ENCODE measurements at regions not wholly inside any gene's neighbourhood (a gene's known extent, or its start where the extent isn't known, plus 50 kb on each side); places are given as distances from the start of the nearest gene placed in this dataset.

DNA sequence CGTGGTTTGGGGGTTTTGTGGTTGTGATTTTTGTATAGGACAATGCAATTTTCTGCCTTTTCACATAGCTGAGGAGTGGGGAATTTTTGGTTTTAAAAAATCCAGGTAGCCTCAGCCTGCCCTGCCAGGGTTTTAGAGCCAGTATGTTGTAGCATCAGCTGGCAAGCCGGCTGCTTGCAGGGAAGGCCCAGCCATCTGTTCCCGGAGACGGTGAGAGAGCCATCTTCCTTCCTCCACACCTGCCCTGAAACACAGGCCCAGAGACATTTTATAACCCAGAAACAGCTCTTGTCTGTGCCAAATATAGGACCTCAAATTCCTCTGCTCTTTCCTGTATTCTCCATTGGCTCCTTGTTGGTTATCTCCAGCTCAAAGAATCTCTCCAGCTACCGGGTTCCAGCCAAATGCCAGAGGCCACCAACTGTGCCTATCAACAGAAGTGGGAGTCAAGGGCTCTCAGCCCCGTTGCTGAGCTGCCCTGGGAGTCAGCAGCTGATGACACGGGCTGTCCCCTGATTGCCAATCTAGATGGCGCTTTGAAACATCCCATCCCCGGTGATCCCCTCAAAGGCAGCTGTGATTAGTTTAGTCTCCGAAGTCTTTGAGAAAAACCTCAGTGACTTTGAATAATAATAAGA, 595.2 kb downstream of the MID1IP1 start:
- intact Hi-C loops (cut with DNase I) = no loop called here
- Histone ChIP-seq H3K27me3 (no peaks in the 10 kb centered on the region), H3K9me3 (no peaks in the 10 kb centered on the region), H3K36me3 (no peaks in the 10 kb centered on the region), H3K4me3 (no peak overlapping the region), H3K27ac (no peak overlapping the region), H3K4me1 (peaks cover 0 to 7% (median 0%) of the 10 kb centered on the region in 3 donors)
- DNase-seq = no peak
- 77% methylated on average over 5 to 10 of the region's 10 CpGs for WGBS, 2 donors
- TF ChIP-seq POLR2A (IDR thresholded peaks at IDR 0.05) = no peak
- TF ChIP-seq, protein P1, sequence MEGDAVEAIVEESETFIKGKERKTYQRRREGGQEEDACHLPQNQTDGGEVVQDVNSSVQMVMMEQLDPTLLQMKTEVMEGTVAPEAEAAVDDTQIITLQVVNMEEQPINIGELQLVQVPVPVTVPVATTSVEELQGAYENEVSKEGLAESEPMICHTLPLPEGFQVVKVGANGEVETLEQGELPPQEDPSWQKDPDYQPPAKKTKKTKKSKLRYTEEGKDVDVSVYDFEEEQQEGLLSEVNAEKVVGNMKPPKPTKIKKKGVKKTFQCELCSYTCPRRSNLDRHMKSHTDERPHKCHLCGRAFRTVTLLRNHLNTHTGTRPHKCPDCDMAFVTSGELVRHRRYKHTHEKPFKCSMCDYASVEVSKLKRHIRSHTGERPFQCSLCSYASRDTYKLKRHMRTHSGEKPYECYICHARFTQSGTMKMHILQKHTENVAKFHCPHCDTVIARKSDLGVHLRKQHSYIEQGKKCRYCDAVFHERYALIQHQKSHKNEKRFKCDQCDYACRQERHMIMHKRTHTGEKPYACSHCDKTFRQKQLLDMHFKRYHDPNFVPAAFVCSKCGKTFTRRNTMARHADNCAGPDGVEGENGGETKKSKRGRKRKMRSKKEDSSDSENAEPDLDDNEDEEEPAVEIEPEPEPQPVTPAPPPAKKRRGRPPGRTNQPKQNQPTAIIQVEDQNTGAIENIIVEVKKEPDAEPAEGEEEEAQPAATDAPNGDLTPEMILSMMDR (IDR thresholded peaks at IDR 0.05) = no peak

DNA sequence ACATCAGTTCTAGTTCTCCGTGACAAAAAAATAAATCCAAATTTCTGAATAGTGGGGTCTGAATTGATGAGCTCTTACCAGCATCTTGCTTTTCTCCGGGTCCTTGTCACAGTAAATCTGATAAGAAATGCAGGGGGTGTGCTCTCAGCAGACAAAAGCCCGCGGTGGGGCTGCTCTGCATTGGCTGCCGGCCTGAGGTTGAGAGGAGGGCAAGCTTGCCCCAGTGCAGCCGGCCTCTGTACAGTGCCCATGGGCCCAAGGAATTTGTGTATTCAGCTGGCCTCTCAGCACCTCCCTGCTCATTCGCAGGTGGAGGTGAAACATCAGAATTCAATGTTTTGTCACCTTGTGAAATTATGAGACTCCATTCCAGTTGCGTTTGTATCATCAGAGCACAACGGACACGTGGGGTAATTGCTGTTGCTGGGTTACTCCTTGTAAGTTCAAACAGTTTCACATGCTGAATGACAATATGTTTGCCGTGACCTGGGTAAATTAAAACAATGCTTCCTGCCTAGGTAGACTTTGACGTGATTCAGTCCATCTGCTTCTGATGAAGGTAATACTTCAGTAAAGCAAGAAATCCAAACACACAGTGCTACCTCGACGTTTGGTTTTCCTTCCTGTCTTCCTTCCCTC, 596.4 kb downstream of the MID1IP1 start:
- no peak overlapping the region for H3K4me3 ChIP-seq
- DNase-seq = no peak
- WGBS, 2 donors = 66 to 81% methylated on average over 11 to 13 of the region's 14 CpGs
- no peak overlapping the region for H3K27ac ChIP-seq
- no peak for TF ChIP-seq POLR2A (IDR thresholded peaks at IDR 0.05)
- TF ChIP-seq, protein P1 (IDR thresholded peaks at IDR 0.05) = no peak
- H3K36me3 ChIP-seq = no peaks in the 10 kb centered on the region
- H3K27me3 ChIP-seq = no peaks in the 10 kb centered on the region
- H3K9me3 ChIP-seq = no peaks in the 10 kb centered on the region
- H3K4me1 ChIP-seq = peaks cover 0 to 7% (median 0%) of the 10 kb centered on the region in 3 donors
- intact Hi-C loops (cut with DNase I) = no loop called here

DNA sequence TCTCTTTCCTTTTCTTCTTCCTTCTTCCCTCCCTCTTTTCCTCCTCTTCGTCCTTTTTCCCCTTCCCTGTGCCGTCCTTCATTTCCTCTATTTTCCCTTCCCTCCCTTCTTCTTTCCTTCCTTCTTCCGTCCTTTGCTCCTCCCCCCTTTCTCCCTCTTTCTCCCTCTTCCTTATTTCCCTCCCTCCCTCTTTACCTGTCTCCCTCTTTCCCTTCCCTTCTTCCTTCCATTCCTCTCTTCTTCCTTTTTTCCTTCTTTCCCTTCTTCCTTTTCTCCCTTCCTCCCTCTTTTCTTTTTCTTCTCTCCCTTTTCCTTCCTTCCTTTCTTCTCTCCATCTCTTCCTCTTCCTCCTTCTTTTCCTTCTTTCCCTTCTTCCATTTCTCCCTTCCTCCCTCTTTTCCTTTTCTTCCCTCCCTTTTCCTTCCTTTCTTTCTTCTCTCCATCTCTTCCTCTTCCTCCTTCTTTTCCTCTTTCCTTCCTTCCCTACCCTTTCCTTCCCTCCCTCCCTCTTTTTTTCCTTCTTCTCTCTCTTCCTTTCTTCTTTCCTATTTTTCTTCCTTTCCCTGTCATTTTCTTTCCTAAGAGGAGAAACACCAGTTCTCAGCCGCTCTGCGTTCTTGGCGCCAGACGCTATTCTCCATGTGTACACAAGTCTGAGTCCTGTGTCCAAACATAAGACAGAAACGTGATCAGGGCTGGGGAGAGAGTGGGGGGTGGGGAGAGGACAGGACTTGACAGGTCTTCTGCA, 597.1 kb downstream of the MID1IP1 start:
- intact Hi-C loops (cut with DNase I) = no loop called here
- Histone ChIP-seq H3K4me1 (peaks cover 0 to 7% (median 0%) of the 10 kb centered on the region in 3 donors), H3K4me3 (no peak overlapping the region), H3K27ac (no peak overlapping the region), H3K27me3 (no peaks in the 10 kb centered on the region), H3K9me3 (no peaks in the 10 kb centered on the region), H3K36me3 (no peaks in the 10 kb centered on the region)
- 45 to 48% methylated on average over 4 to 6 of the region's 8 CpGs for WGBS, 2 donors
- DNase-seq = no peak
- TF ChIP-seq, protein P1 (IDR thresholded peaks at IDR 0.05) = no peak
- TF ChIP-seq POLR2A (IDR thresholded peaks at IDR 0.05) = no peak

DNA sequence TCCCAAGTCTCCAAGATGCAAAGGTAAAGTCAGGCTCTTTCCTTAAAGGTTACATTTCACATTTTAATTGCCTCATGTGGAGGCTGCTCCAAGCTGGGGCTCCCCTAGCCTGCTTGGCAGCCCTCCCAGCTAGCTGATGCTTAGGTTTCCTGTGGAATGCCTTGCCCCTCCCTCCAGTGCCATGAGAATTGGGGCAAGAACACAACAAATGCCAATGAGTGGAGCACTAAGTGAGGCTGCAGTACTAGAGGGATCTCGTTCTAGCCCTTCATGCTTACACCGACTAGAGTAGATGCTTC, 597.7 kb downstream of the MID1IP1 start:
- H3K36me3 ChIP-seq = no peaks in the 10 kb centered on the region
- no peak overlapping the region for H3K4me3 ChIP-seq
- no peak for DNase-seq
- H3K9me3 ChIP-seq = no peaks in the 10 kb centered on the region
- H3K27ac ChIP-seq = peak overlapping the region in 1 of 4 donors; percentile 1
- intact Hi-C loops (cut with DNase I) = no loop called here
- WGBS, 2 donors = 48% methylated on average over 2 of the region's 2 CpGs; no CpG with 5 or more reads in 1 of the 2 donors
- TF ChIP-seq, protein P1 (IDR thresholded peaks at IDR 0.05) = no peak
- TF ChIP-seq POLR2A (IDR thresholded peaks at IDR 0.05) = no peak
- no peaks in the 10 kb centered on the region for H3K27me3 ChIP-seq
- peaks cover 0 to 7% (median 0%) of the 10 kb centered on the region in 3 donors for H3K4me1 ChIP-seq

DNA sequence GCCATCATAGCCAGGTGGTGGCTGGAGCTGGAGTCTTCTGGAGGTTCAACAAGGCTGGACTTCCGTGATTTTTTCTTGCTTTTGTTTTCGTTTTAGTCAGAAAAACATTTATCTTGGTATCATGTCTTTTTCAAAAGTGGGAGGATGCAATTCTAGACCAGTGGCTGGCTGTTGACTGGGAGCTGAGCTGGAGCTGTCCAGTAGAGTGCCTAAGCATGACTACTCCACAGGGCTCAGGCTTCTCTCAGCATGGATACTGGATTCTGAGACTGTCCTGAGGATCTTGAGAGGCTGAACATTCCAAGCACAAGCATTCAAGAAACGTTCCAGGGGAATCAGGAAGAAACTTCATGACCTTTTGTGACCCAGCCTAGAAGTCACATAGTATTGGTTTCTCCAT, 598.1 kb downstream of the MID1IP1 start:
- Histone ChIP-seq H3K36me3 (no peaks in the 10 kb centered on the region), H3K27ac (peak overlapping the region in 1 of 4 donors; percentile 1), H3K4me3 (no peak overlapping the region), H3K9me3 (no peaks in the 10 kb centered on the region), H3K27me3 (no peaks in the 10 kb centered on the region), H3K4me1 (peaks cover 0 to 7% (median 0%) of the 10 kb centered on the region in 3 donors)
- WGBS, 2 donors = 17% methylated on average over 3 of the region's 3 CpGs; no CpG with 5 or more reads in 1 of the 2 donors
- no peak for DNase-seq
- TF ChIP-seq POLR2A (IDR thresholded peaks at IDR 0.05) = no peak
- TF ChIP-seq, protein P1 (IDR thresholded peaks at IDR 0.05) = no peak
- intact Hi-C loops (cut with DNase I) = no loop called here
